CD4-positive, alpha-beta memory T cell (primary cell): ENCODE measurements at regions not wholly inside any gene's neighbourhood (a gene's known extent, or its start where the extent isn't known, plus 50 kb on each side); places are given as distances from the start of the nearest gene placed in this dataset.

Experiments used
- CTCF ChIA-PET: fragments of 350-600 bp; sonication (Branson Sonifier 250); formaldehyde crosslinking; loops from one replicate; lab custom pipeline; 2021; ENCODE audit warnings: inconsistent platforms; ENCODE audit not compliant: partially characterized antibody; lab: Charles Lee
- POLR2A ChIA-PET: fragments of 350-600 bp; sonication (Branson Sonifier 250); formaldehyde crosslinking; loops from one replicate; lab custom pipeline; 2021; ENCODE audit not compliant: partially characterized antibody; lab: Charles Lee
- DNase-seq, 5 donors: peaks; one replicate each; pipeline versions ENCODE4 v3.0.0 to v3.0.0-alpha.2; 2020 to 2022; ENCODE audit warnings: mixed read lengths in 1 of 5
- H3K27ac ChIP-seq: one replicate; pipeline ENCODE4 v1.7.0; 2013; ENCODE audit warnings: low read depth, low read length
- H3K27me3 ChIP-seq: 2 replicates; pipeline ENCODE4 v1.7.0; 2013; ENCODE audit warnings: mild to moderate bottlenecking, low read length, moderate library complexity; ENCODE audit not compliant: insufficient read depth
- H3K36me3 ChIP-seq: 2 replicates; pipeline ENCODE4 v1.7.0; 2013; ENCODE audit warnings: mild to moderate bottlenecking, low read length, moderate library complexity; ENCODE audit not compliant: insufficient read depth
- H3K4me1 ChIP-seq: 2 replicates; pipeline ENCODE4 v1.7.0; 2013; ENCODE audit warnings: mild to moderate bottlenecking, low read length, moderate library complexity; ENCODE audit not compliant: insufficient read depth
- H3K4me3 ChIP-seq, 2 donors: one replicate each; pipeline ENCODE4 v1.7.0; 2013; ENCODE audit warnings: low read length in 2 of 2, mild to moderate bottlenecking in 1 of 2
- H3K9me3 ChIP-seq, 2 donors: one replicate each; pipeline ENCODE4 v1.7.0; 2013; ENCODE audit warnings: low read length in 2 of 2, control low read depth in 1 of 2; ENCODE audit not compliant: control insufficient read depth in 1 of 2
- H3K27ac Mint-ChIP-seq, 7 donors: one replicate each; pipeline ENCODE4 v1.8.0; 2020 to 2021; ENCODE audit warnings: mixed read lengths in 7 of 7, mild to moderate bottlenecking in 6 of 7, inconsistent platforms in 3 of 7, moderate library complexity in 3 of 7
- H3K27me3 Mint-ChIP-seq, 2 donors: one replicate each; pipeline ENCODE4 v1.8.0; 2020 to 2021; ENCODE audit warnings: mixed read lengths in 2 of 2
- H3K36me3 Mint-ChIP-seq, 2 donors: one replicate each; pipeline ENCODE4 v1.8.0; 2020 to 2021; ENCODE audit warnings: mixed read lengths in 2 of 2, inconsistent platforms in 1 of 2, mild to moderate bottlenecking in 1 of 2
- H3K4me1 Mint-ChIP-seq, 4 donors: one replicate each; pipeline ENCODE4 v1.8.0; 2020 to 2021; ENCODE audit warnings: mixed read lengths in 4 of 4, mild to moderate bottlenecking in 1 of 4
- H3K4me3 Mint-ChIP-seq, 8 donors: one replicate each; pipeline ENCODE4 v1.8.0; 2020 to 2021; ENCODE audit warnings: mixed read lengths in 8 of 8, mild to moderate bottlenecking in 7 of 8, moderate library complexity in 6 of 8, inconsistent platforms in 3 of 8
- H3K9me3 Mint-ChIP-seq, 8 donors: one replicate each; pipeline ENCODE4 v1.8.0; 2020 to 2021; ENCODE audit warnings: mixed read lengths in 8 of 8, mild to moderate bottlenecking in 5 of 8, inconsistent platforms in 3 of 8, moderate library complexity in 1 of 8
- intact Hi-C: fragments of 100-400 bp; cut with micrococcal nuclease; formaldehyde crosslinking; loops from one replicate; pipeline ENCODE4 v1.15.1; 2023

GRCh38 chr9:96158147-96158546 is 143.8 kb downstream of the HSD17B3 start:
- no peaks in the 10 kb centered on the region for H3K4me1 ChIP-seq
- H3K36me3 ChIP-seq = no peaks in the 10 kb centered on the region
- ChIA-PET CTCF (no interaction called here), POLR2A (no interaction called here)
- no peak for DNase-seq
- no peaks in the 10 kb centered on the region for H3K36me3 Mint-ChIP-seq
- peaks cover 0 to 6% (median 4%) of the 10 kb centered on the region in 4 donors for H3K4me1 Mint-ChIP-seq
- no peaks in the 10 kb centered on the region for H3K9me3 ChIP-seq
- H3K27ac ChIP-seq = no peak overlapping the region
- H3K4me3 Mint-ChIP-seq = no peak overlapping the region
- no peaks in the 10 kb centered on the region for H3K9me3 Mint-ChIP-seq
- H3K27ac Mint-ChIP-seq = no peak overlapping the region
- H3K27me3 ChIP-seq = no peaks in the 10 kb centered on the region
- H3K4me3 ChIP-seq = no peak overlapping the region
- H3K27me3 Mint-ChIP-seq = peaks cover 0 to 8% of the 10 kb centered on the region in 2 donors
- intact Hi-C loops = no loop called here

- no peak for DNase-seq
- H3K27me3 ChIP-seq = no peaks in the 10 kb centered on the region
- H3K36me3 ChIP-seq = no peaks in the 10 kb centered on the region
- no peak overlapping the region for H3K4me3 ChIP-seq
- no peaks in the 10 kb centered on the region for H3K4me1 ChIP-seq
- peaks cover 0 to 6% (median 4%) of the 10 kb centered on the region in 4 donors for H3K4me1 Mint-ChIP-seq
- H3K27me3 Mint-ChIP-seq = peaks cover 0 to 7% of the 10 kb centered on the region in 2 donors
- intact Hi-C loops = no loop called here
- no peak overlapping the region for H3K27ac Mint-ChIP-seq
- no peak overlapping the region for H3K27ac ChIP-seq
- H3K9me3 Mint-ChIP-seq = no peaks in the 10 kb centered on the region
- no peaks in the 10 kb centered on the region for H3K36me3 Mint-ChIP-seq
- H3K9me3 ChIP-seq = no peaks in the 10 kb centered on the region
- no peak overlapping the region for H3K4me3 Mint-ChIP-seq
- ChIA-PET POLR2A (no interaction called here), CTCF (no interaction called here)
These were observed 144.3 kb downstream of the HSD17B3 start for GRCh38 chr9:96157675-96158074.

DNA sequence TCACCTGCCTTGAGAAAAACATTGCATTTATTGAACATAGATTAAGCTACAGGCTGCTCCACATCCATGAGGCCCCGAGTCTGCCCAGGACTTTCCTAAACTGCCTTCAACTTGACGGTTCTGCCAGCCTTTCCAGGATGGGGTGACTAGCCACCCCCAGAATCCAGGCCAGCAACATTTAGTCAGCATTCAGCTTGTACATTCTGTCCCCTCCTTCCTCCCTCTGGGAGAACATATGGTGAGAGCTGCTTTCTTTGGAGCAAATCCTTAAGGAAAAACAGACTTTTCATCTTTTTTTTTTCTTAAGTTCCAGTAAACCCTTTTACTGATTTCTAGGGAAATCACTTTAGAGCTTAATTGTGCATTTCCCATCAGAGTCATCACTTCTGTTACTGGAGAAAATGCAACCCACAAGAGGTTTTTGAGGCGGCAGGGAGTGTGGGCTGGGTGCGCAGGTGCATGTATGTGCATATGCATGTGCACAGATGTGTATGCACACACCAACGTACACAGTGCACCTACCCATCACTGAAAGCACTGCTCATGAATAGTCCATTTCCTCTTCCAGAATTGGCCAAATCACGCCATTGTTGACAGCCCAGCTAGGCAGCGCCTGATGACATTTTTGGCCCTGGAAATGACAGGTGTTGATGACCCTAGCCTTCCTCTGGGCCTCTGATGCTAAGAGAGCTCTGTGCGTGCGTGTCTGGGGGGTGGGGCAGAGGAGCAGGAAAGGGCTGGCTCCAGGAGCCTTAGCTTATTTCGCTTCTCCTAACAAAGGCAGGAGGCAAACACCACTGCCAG is 145.6 kb downstream of the HSD17B3 start:
- H3K4me3 ChIP-seq = no peak overlapping the region
- H3K4me1 ChIP-seq = no peaks in the 10 kb centered on the region
- no peaks in the 10 kb centered on the region for H3K9me3 ChIP-seq
- H3K27ac ChIP-seq = no peak overlapping the region
- Mint-ChIP-seq H3K27ac (no peak overlapping the region), H3K27me3 (peaks cover 0 to 3% of the 10 kb centered on the region in 2 donors), H3K36me3 (no peaks in the 10 kb centered on the region), H3K4me1 (peaks cover 0 to 6% (median 4%) of the 10 kb centered on the region in 4 donors), H3K9me3 (no peaks in the 10 kb centered on the region), H3K4me3 (no peak overlapping the region)
- intact Hi-C loops = no loop called here
- ChIA-PET POLR2A (no interaction called here), CTCF (no interaction called here)
- DNase-seq = no peak
- no peaks in the 10 kb centered on the region for H3K36me3 ChIP-seq
- H3K27me3 ChIP-seq = no peaks in the 10 kb centered on the region

GRCh38 chr9:96154081-96154480 is 147.9 kb downstream of the HSD17B3 start:
- Histone ChIP-seq H3K4me1 (peaks cover 19% of the 10 kb centered on the region), H3K27ac (no peak overlapping the region), H3K4me3 (no peak overlapping the region), H3K9me3 (no peaks in the 10 kb centered on the region), H3K27me3 (no peaks in the 10 kb centered on the region), H3K36me3 (no peaks in the 10 kb centered on the region)
- DNase-seq = no peak
- H3K27me3 Mint-ChIP-seq = peaks cover 1 to 7% of the 10 kb centered on the region in 2 donors
- no peaks in the 10 kb centered on the region for H3K36me3 Mint-ChIP-seq
- ChIA-PET POLR2A (no interaction called here), CTCF (no interaction called here)
- intact Hi-C loops = no loop called here
- no peak overlapping the region for H3K27ac Mint-ChIP-seq
- no peaks in the 10 kb centered on the region for H3K9me3 Mint-ChIP-seq
- H3K4me1 Mint-ChIP-seq = peaks cover 17 to 20% (median 18%) of the 10 kb centered on the region in 4 donors
- no peak overlapping the region for H3K4me3 Mint-ChIP-seq

DNA sequence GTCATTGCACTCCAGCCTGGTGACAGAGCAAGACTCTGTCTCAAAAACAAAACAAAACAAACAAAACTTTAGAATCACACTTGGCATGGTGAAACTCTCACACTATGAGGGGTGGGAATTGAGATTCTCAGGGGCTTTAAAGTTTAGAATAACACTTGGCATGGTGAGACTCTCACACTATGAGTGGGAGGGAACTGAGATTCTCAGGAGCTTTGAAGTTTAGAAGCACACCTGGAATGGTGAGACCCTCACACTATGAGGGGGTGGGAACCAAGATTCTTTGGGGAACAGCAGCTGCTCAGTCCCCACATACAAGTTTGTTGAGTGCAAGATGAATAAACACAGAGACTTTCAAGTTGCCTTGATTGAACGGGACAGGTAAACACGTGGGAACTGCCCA is 149.4 kb downstream of the HSD17B3 start:
- peaks cover 4 to 10% of the 10 kb centered on the region in 2 donors for H3K27me3 Mint-ChIP-seq
- POLR2A ChIA-PET = no interaction called here
- intact Hi-C loops = no loop called here
- no peak overlapping the region for H3K27ac Mint-ChIP-seq
- CTCF ChIA-PET = no interaction called here
- Histone ChIP-seq H3K36me3 (no peaks in the 10 kb centered on the region), H3K9me3 (no peaks in the 10 kb centered on the region), H3K4me1 (peaks cover 19% of the 10 kb centered on the region), H3K4me3 (no peak overlapping the region), H3K27me3 (no peaks in the 10 kb centered on the region), H3K27ac (no peak overlapping the region)
- H3K36me3 Mint-ChIP-seq = no peaks in the 10 kb centered on the region
- no peak overlapping the region for H3K4me3 Mint-ChIP-seq
- no peak for DNase-seq
- H3K4me1 Mint-ChIP-seq = peaks cover 14 to 17% (median 15%) of the 10 kb centered on the region in 4 donors
- H3K9me3 Mint-ChIP-seq = no peaks in the 10 kb centered on the region

- Mint-ChIP-seq H3K27me3 (peaks cover 10 to 20% of the 10 kb centered on the region in 2 donors), H3K4me3 (peak overlapping the region; percentile 36 to 93 (median 84)), H3K27ac (peak overlapping the region in 4 of 7 donors; percentile 48 to 86 (median 73)), H3K9me3 (no peaks in the 10 kb centered on the region), H3K4me1 (peaks cover 15 to 27% (median 23%) of the 10 kb centered on the region in 4 donors), H3K36me3 (no peaks in the 10 kb centered on the region)
- no peak overlapping the region for H3K4me3 ChIP-seq
- no peaks in the 10 kb centered on the region for H3K9me3 ChIP-seq
- ChIA-PET CTCF (interaction anchor here (0.8 kb wide), 1 partner anchor 13 kb away, joined by 3 read pairs; no protein-coding TSS in a partner anchor), POLR2A (no interaction called here)
- peaks cover 19% of the 10 kb centered on the region for H3K4me1 ChIP-seq
- H3K27me3 ChIP-seq = no peaks in the 10 kb centered on the region
- no peaks in the 10 kb centered on the region for H3K36me3 ChIP-seq
- intact Hi-C loops = no loop called here
- peak; percentile 20 to 59 (median 26) for DNase-seq
- no peak overlapping the region for H3K27ac ChIP-seq
These were observed 151.4 kb downstream of the HSD17B3 start for GRCh38 chr9:96150324-96151227.
